HG02623 (cell line): ENCODE measurements at regions not wholly inside any gene's neighbourhood (a gene's known extent, or its start where the extent isn't known, plus 50 kb on each side); places are given as distances from the start of the nearest gene placed in this dataset.
"Not testable (repeated sequence)": the region's sequence is repeated elsewhere in the genome, so short reads cannot be mapped to it uniquely, and the experiment has no call there.

Source experiments
- ATAC-seq: cut with Tn5 transposase; IDR thresholded peaks from one replicate; pipeline ENCODE4 v1.9.1; 2021; ENCODE audit warnings: moderate library complexity; ENCODE audit not compliant: unreplicated experiment

GRCh38 chr22:47899894-47900293 is 1137.4 kb downstream of the TBC1D22A start:
- ATAC-seq, result no peak

- no peak for ATAC-seq
Measured at GRCh38 chr22:47898946-47899345, 1136.5 kb downstream of the TBC1D22A start.

GRCh38 chr22:47891609-47892008 is 1129.2 kb downstream of the TBC1D22A start:
- ATAC-seq, result no peak

GRCh38 chr22:47888817-47889216 is 1126.4 kb downstream of the TBC1D22A start:
- no peak for ATAC-seq

GRCh38 chr22:47884775-47885174 is 1122.3 kb downstream of the TBC1D22A start:
- no peak for ATAC-seq

GRCh38 chr22:47884200-47884599 is 1121.8 kb downstream of the TBC1D22A start:
- no peak for ATAC-seq

- no peak for ATAC-seq
Measured at GRCh38 chr22:47883757-47884156, 1121.3 kb downstream of the TBC1D22A start.

GRCh38 chr22:47879346-47879745 is 1116.9 kb downstream of the TBC1D22A start:
- ATAC-seq, result no peak

- no peak for ATAC-seq
Measured at GRCh38 chr22:47878460-47878859, 1116.0 kb downstream of the TBC1D22A start.

GRCh38 chr22:47872761-47873535 is 1110.5 kb downstream of the TBC1D22A start:
- ATAC-seq, result no peak

- ATAC-seq, result no peak
Measured at GRCh38 chr22:47865626-47866025, 1103.2 kb downstream of the TBC1D22A start.

- no peak for ATAC-seq
Measured at GRCh38 chr22:47862394-47862793, 1099.9 kb downstream of the TBC1D22A start.

GRCh38 chr22:47860907-47861306 is 1098.5 kb downstream of the TBC1D22A start:
- not testable (repeated sequence) for ATAC-seq

GRCh38 chr22:47859881-47860525 is 1097.6 kb downstream of the TBC1D22A start:
- ATAC-seq, result no peak

GRCh38 chr22:47858773-47859306 is 1096.4 kb downstream of the TBC1D22A start:
- no peak for ATAC-seq

- no peak for ATAC-seq
Measured at GRCh38 chr22:47854680-47855079, 1092.2 kb downstream of the TBC1D22A start.

- ATAC-seq, result no peak
Measured at GRCh38 chr22:47854251-47854650, 1091.8 kb downstream of the TBC1D22A start.

GRCh38 chr22:47853750-47854149 is 1091.3 kb downstream of the TBC1D22A start:
- no peak for ATAC-seq

GRCh38 chr22:47851586-47851985 is 1089.1 kb downstream of the TBC1D22A start:
- no peak for ATAC-seq

GRCh38 chr22:47850644-47851151 is 1088.2 kb downstream of the TBC1D22A start:
- no peak for ATAC-seq

GRCh38 chr22:47849576-47849975 is 1087.1 kb downstream of the TBC1D22A start:
- ATAC-seq, result no peak
